T47D (cell line): ENCODE measurements at regions not wholly inside any gene's neighbourhood (a gene's known extent, or its start where the extent isn't known, plus 50 kb on each side); places are given as distances from the start of the nearest gene placed in this dataset.
A peak's percentile ranks its signal among the peaks of the same experiment; 100 is the strongest.

ENCODE experiments used
- DNase-seq, 2 experiments: peaks; one replicate each; pipeline versions ENCODE4 v3.0.0 to v3.0.0-alpha.2; 2011 to 2012; ENCODE audit warnings: low read depth in 1 of 2, low spot score in 1 of 2
- JUND ChIP-seq: IDR thresholded peaks from 2 replicates; pipeline ENCODE4 v1.6.1; 2012; ENCODE audit warnings: low read depth
- in situ Hi-C: cut with HindIII; loops from 2 replicates; pipeline ENCODE4 v1.10.0; 2016; ENCODE audit warnings: low sequenced_read_pairs, low pct_unique_long_range_greater_than_20kb

GRCh38 chr18:26708806-26709716 is 156.4 kb downstream of the AQP4 start:
- TF ChIP-seq JUND = no peak
- no peak for DNase-seq
- in situ Hi-C loops = no loop called here

GRCh38 chr18:26706911-26707351 is 158.6 kb downstream of the AQP4 start:
- TF ChIP-seq JUND = no peak
- in situ Hi-C loops = no loop called here
- no peak for DNase-seq

GRCh38 chr18:26705757-26706156 is 157.4 kb upstream of the KCTD1 start:
- in situ Hi-C loops = no loop called here
- DNase-seq = no peak
- no peak for TF ChIP-seq JUND

- DNase-seq = peak in 1 of 2 experiments; percentile 61
- in situ Hi-C loops = no loop called here
- TF ChIP-seq JUND = no peak
These were observed 155.0 kb upstream of the KCTD1 start for GRCh38 chr18:26703170-26703930.

GRCh38 chr18:26702086-26702485 is 153.7 kb upstream of the KCTD1 start:
- in situ Hi-C loops = no loop called here

GRCh38 chr18:26700728-26701127 is 152.4 kb upstream of the KCTD1 start:
- no peak for DNase-seq
- in situ Hi-C loops = no loop called here
- no peak for TF ChIP-seq JUND

More at GRCh38 chr18:26702086-26702485, 153.7 kb upstream of the KCTD1 start:
- no peak for TF ChIP-seq JUND
- no peak for DNase-seq

- in situ Hi-C loops = no loop called here
- TF ChIP-seq JUND = no peak
- no peak for DNase-seq
These were observed 151.8 kb upstream of the KCTD1 start for GRCh38 chr18:26700201-26700600.

- in situ Hi-C loops = no loop called here
- no peak for TF ChIP-seq JUND
- no peak for DNase-seq
These were observed 149.0 kb upstream of the KCTD1 start for GRCh38 chr18:26697186-26697884.

- DNase-seq = no peak
- in situ Hi-C loops = no loop called here
- no peak for TF ChIP-seq JUND
These were observed 148.4 kb upstream of the KCTD1 start for GRCh38 chr18:26696786-26697185.

GRCh38 chr18:26696308-26696707 is 148.0 kb upstream of the KCTD1 start:
- no peak for DNase-seq
- no peak for TF ChIP-seq JUND
- in situ Hi-C loops = no loop called here

GRCh38 chr18:26689226-26689879 is 141.0 kb upstream of the KCTD1 start:
- no peak for TF ChIP-seq JUND
- DNase-seq = no peak
- in situ Hi-C loops = no loop called here

GRCh38 chr18:26686532-26686931 is 138.2 kb upstream of the KCTD1 start:
- no peak for DNase-seq
- no peak for TF ChIP-seq JUND
- in situ Hi-C loops = no loop called here
